ENCODE measurements at regions not wholly inside any gene's neighbourhood (a gene's known extent, or its start where the extent isn't known, plus 50 kb on each side); places are given as distances from the start of the nearest gene placed in this dataset.

GRCh38 chr5:68919988-68920490 is 173.8 kb upstream of the SLC30A5 start:
- Histone ChIP-seq H3K4me3 (ENCODE audit: low read depth in 2 of 2, low read length in 1 of 2) (no peak overlapping the region), H3F3A (replicated peaks; ENCODE audit: insufficient read depth) (no peaks in the 10 kb centered on the region), H2AFZ (ENCODE audit: low read depth) (no peak overlapping the region), H3K79me2 (ENCODE audit: insufficient read depth) (no peaks in the 10 kb centered on the region), H3K27ac (ENCODE audit: low read depth in 2 of 2, low read length in 1 of 2) (no peak overlapping the region), H4K20me1 (ENCODE audit: insufficient read depth) (no peaks in the 10 kb centered on the region), H3K27me3 (ENCODE audit: insufficient read depth) (no peaks in the 10 kb centered on the region), H3K9ac (no peak overlapping the region), H3K4me1 (ENCODE audit: control insufficient read depth in 1 of 2, insufficient read depth in 2 of 2, low read depth in 1 of 2, low read length in 1 of 2) (no peaks in the 10 kb centered on the region), H3K9me3 (no peaks in the 10 kb centered on the region), H3K4me2 (no peak overlapping the region), H3K36me3 (replicated peaks in 1 of 2; ENCODE audit: control insufficient read depth in 1 of 2, insufficient read depth in 2 of 2, low read length in 1 of 2) (no peaks in the 10 kb centered on the region), H3K9me2 (no peaks in the 10 kb centered on the region)
- WGBS (ENCODE audit: low lambda C conversion rate): 62% methylated on average over 3 of the region's 3 CpGs
- TF ChIP-seq CHD2 (IDR thresholded peaks at IDR 0.05; ENCODE audit: low read length, partially characterized antibody): no peak
- no peak for TF ChIP-seq NFIC (IDR thresholded peaks at IDR 0.05; ENCODE audit: borderline replicate concordance)
- CTCF ChIA-PET: no interaction called here
- POLR2A ChIA-PET: no interaction called here
- no peak for DNase-seq

- Histone ChIP-seq H3K36me3 (replicated peaks in 1 of 2; ENCODE audit: control insufficient read depth in 1 of 2, insufficient read depth in 2 of 2, low read length in 1 of 2) (no peaks in the 10 kb centered on the region), H3K9me3 (no peaks in the 10 kb centered on the region), H3K4me1 (ENCODE audit: control insufficient read depth in 1 of 2, insufficient read depth in 2 of 2, low read depth in 1 of 2, low read length in 1 of 2) (no peaks in the 10 kb centered on the region), H3K27me3 (ENCODE audit: insufficient read depth) (no peaks in the 10 kb centered on the region), H3K79me2 (ENCODE audit: insufficient read depth) (no peaks in the 10 kb centered on the region), H4K20me1 (ENCODE audit: insufficient read depth) (no peaks in the 10 kb centered on the region), H3K9me2 (no peaks in the 10 kb centered on the region), H3F3A (replicated peaks; ENCODE audit: insufficient read depth) (no peaks in the 10 kb centered on the region), H2AFZ (ENCODE audit: low read depth) (no peak overlapping the region), H3K4me2 (no peak overlapping the region), H3K4me3 (ENCODE audit: low read depth in 2 of 2, low read length in 1 of 2) (no peak overlapping the region), H3K9ac (no peak overlapping the region), H3K27ac (ENCODE audit: low read depth in 2 of 2, low read length in 1 of 2) (no peak overlapping the region)
- ChIA-PET POLR2A (no interaction called here), CTCF (no interaction called here)
- DNase-seq: no peak
- TF ChIP-seq SMC3 (IDR thresholded peaks at IDR 0.05; ENCODE audit: low read depth, low read length) (no peak), TAF1 (IDR thresholded peaks at IDR 0.05; ENCODE audit: borderline replicate concordance, low read depth, low read length) (no peak), REST (IDR thresholded peaks at IDR 0.05; ENCODE audit: low read depth, low read length) (no peak), RAD21 (IDR thresholded peaks at IDR 0.05; ENCODE audit: low read length) (no peak), GABPA (IDR thresholded peaks at IDR 0.05; ENCODE audit: low read depth) (no peak), PBX3 (IDR thresholded peaks at IDR 0.05) (no peak), ELF1 (IDR thresholded peaks at IDR 0.05) (no peak), IRF3 (IDR thresholded peaks at IDR 0.05; ENCODE audit: low read depth, low read length) (no peak), RCOR1 (IDR thresholded peaks at IDR 0.05; ENCODE audit: low read length) (no peak)
- 77% methylated on average over 15 of the region's 28 CpGs for WGBS (ENCODE audit: low lambda C conversion rate)
Measured at GRCh38 chr5:68920888-68921287, 172.9 kb upstream of the SLC30A5 start.
